ENCODE measurements at regions not wholly inside any gene's neighbourhood (a gene's known extent, or its start where the extent isn't known, plus 50 kb on each side); places are given as distances from the start of the nearest gene placed in this dataset.

DNA sequence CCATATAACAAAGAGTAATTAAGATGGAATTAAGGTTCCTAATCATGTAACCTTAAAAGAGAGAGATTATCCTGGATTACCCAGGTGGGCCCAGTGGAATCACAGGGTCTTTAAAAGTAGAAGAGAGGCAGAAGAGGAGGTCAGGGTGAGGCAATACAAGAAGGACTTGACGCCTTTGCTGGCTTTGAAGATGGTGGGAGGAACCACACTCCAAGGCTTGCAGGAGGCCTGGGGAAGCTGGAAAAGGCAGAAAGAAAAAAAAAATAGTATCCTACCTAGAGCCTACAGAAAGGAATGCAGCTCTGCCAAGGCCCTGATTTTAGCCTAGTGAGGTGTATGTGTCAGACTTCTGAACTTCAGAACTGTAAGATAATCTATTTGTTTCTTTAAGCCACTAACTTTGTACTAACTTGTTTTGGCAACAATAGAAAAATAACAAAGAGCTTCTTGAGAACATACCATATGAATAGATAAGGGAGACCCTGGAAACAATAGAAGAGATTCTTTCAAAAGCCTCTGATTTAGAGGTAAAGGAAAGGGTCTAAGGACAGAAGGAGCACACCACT lies 229.9 kb upstream of the TTC29 start:
- no peak overlapping the region for H3K4me3 ChIP-seq (ENCODE audit: control insufficient read depth, low read depth, low read length)
- no peak for DNase-seq (ENCODE audit: low read depth)
- TF ChIP-seq, protein P1, sequence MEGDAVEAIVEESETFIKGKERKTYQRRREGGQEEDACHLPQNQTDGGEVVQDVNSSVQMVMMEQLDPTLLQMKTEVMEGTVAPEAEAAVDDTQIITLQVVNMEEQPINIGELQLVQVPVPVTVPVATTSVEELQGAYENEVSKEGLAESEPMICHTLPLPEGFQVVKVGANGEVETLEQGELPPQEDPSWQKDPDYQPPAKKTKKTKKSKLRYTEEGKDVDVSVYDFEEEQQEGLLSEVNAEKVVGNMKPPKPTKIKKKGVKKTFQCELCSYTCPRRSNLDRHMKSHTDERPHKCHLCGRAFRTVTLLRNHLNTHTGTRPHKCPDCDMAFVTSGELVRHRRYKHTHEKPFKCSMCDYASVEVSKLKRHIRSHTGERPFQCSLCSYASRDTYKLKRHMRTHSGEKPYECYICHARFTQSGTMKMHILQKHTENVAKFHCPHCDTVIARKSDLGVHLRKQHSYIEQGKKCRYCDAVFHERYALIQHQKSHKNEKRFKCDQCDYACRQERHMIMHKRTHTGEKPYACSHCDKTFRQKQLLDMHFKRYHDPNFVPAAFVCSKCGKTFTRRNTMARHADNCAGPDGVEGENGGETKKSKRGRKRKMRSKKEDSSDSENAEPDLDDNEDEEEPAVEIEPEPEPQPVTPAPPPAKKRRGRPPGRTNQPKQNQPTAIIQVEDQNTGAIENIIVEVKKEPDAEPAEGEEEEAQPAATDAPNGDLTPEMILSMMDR (IDR thresholded peaks at IDR 0.05; ENCODE audit: control insufficient read depth, insufficient read depth, low read depth, low read length, missing control alignments), result no peak

DNA sequence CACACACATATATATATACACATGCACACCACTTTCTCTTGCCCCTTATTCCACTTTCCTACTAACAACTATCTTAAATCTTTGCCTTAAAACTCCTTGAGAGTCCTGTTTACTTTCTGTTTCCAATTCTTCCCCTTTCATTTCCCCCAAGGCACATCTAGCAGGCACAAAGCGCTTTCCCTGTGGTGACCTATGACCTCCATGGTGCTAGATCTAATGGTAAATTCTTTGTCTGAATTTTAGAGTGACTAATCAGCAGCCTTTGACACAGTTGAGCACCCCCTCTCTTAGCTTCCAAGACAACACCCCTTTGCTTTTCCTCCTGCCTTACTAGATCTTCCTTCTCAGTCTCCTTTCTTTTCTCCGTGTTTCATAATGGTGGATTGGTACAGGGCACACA lies 236.4 kb upstream of the TTC29 start:
- DNase-seq (ENCODE audit: low read depth), result no peak
- TF ChIP-seq, protein P1 (IDR thresholded peaks at IDR 0.05; ENCODE audit: control insufficient read depth, insufficient read depth, low read depth, low read length, missing control alignments), result no peak
- H3K4me3 ChIP-seq (ENCODE audit: control insufficient read depth, low read depth, low read length), result no peak overlapping the region

DNA sequence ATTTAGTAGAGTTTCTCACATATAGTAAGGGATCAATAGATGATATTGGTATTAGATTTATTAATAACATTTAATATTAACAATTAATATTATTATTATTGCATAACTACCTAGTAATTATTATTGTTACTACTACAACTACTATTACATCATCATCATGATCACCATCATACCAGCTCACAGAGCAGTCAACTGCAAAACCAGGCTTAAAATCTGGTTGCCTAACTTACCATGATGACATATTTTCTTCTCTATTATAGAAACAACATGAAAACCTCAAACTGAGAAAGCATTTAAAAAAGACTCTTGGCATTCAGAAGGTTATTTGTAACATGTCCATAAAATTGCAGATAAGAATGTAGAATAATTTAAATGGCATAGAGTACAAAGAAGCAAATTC lies 247.0 kb upstream of the TTC29 start:
- DNase-seq (ENCODE audit: low read depth), result no peak
- H3K4me3 ChIP-seq (ENCODE audit: control insufficient read depth, low read depth, low read length), result no peak overlapping the region
- TF ChIP-seq, protein P1 (IDR thresholded peaks at IDR 0.05; ENCODE audit: control insufficient read depth, insufficient read depth, low read depth, low read length, missing control alignments), result no peak

DNA sequence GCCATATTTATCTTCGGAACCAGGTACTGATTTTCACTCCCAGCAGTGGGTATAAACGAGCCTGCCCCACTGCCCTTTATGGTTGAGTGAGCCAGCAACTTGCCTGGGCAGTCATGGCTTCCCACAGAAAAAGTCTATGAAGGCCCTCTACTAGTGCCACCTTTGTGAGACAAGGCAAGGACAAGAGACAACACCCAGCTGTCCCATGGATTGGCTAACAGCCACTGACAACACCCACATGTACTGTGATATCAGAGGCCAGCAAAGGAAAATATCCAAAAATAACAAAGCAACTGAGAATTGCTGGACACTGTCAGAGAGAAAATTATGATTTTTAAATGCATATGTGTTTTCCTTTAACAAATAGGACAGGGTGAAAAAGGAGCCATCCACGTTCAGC lies 248.4 kb upstream of the TTC29 start:
- TF ChIP-seq, protein P1 (IDR thresholded peaks at IDR 0.05; ENCODE audit: control insufficient read depth, insufficient read depth, low read depth, low read length, missing control alignments), result no peak
- H3K4me3 ChIP-seq (ENCODE audit: control insufficient read depth, low read depth, low read length), result no peak overlapping the region
- no peak for DNase-seq (ENCODE audit: low read depth)

DNA sequence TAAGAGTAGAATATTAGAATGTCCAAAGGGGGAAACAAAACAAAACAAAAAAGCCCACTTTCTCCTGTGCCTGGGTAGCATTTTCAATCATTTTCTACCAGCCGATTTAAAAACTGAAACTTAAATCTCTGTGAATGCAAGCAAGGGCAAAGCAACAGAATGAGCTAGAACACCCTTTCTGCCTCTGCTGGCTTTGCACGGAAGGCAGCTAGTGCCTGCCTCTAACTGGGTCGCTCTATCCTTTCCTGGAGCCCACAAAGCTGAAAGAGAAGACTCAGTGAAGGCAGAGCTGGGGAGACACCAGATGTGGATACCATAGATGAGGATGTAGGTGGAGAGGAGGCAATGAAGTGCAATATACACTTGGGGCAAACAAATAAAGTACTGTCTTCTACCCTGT lies 248.9 kb upstream of the TTC29 start:
- no peak for DNase-seq (ENCODE audit: low read depth)
- TF ChIP-seq, protein P1 (IDR thresholded peaks at IDR 0.05; ENCODE audit: control insufficient read depth, insufficient read depth, low read depth, low read length, missing control alignments), result no peak
- H3K4me3 ChIP-seq (ENCODE audit: control insufficient read depth, low read depth, low read length), result no peak overlapping the region

DNA sequence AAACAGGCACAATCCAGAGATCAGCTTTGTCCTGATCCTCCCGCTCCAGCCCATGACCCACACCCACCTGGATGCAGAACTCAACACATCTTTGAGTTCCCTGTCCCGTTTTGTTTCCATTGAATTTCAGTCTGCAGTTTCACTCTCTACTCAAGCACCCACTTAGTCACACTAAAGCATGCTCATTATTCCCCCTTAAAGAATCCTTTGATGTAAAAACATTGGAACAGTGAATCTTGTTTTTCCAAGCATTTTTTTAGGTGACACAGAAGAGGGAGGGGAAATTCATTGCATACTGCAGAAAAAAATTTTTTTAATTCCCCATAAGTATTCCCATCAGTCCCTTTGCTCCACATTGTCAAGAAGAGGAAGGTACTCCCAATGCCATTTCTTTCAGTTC lies 249.7 kb upstream of the TTC29 start:
- TF ChIP-seq, protein P1 (IDR thresholded peaks at IDR 0.05; ENCODE audit: control insufficient read depth, insufficient read depth, low read depth, low read length, missing control alignments), result no peak
- no peak overlapping the region for H3K4me3 ChIP-seq (ENCODE audit: control insufficient read depth, low read depth, low read length)
- DNase-seq (ENCODE audit: low read depth), result no peak

All from AG09309 (cell line).